ENCODE measurements at regions not wholly inside any gene's neighbourhood (a gene's known extent, or its start where the extent isn't known, plus 50 kb on each side); places are given as distances from the start of the nearest gene placed in this dataset.

GRCh38 chr2:78011251-78011650 is 489.1 kb upstream of the LRRTM4 start:
- TF ChIP-seq CTCF (IDR thresholded peaks at IDR 0.05 in 4 of 5, conservative IDR thresholded peaks at IDR 0.05 in 1 of 5) (no peak), POLR2A (IDR thresholded peaks at IDR 0.05) (no peak)
